ENCODE measurements at regions not wholly inside any gene's neighbourhood (a gene's known extent, or its start where the extent isn't known, plus 50 kb on each side); places are given as distances from the start of the nearest gene placed in this dataset.

DNA sequence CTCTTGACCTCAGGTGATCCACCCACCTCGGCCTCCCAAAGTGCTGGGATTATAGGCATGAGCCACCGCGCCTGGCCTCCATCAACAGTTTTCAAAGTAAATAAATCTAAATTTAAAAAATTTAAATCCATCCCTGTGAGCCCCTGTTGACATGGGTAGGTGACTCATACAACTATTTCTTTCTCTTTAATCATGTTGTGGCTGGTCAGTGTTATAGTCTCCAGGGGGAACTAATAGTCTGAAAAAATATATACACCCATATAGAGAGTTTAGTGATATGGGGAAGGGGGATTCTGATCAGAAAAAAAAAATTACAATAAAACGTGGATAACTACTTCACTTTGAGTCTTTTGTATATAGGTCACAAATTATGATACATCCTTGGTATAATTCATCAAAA, 159.2 kb downstream of the ZNF608 start:
- DNase-seq (ENCODE audit: low read depth in 1 of 2, low spot score in 1 of 2): no peak

DNA sequence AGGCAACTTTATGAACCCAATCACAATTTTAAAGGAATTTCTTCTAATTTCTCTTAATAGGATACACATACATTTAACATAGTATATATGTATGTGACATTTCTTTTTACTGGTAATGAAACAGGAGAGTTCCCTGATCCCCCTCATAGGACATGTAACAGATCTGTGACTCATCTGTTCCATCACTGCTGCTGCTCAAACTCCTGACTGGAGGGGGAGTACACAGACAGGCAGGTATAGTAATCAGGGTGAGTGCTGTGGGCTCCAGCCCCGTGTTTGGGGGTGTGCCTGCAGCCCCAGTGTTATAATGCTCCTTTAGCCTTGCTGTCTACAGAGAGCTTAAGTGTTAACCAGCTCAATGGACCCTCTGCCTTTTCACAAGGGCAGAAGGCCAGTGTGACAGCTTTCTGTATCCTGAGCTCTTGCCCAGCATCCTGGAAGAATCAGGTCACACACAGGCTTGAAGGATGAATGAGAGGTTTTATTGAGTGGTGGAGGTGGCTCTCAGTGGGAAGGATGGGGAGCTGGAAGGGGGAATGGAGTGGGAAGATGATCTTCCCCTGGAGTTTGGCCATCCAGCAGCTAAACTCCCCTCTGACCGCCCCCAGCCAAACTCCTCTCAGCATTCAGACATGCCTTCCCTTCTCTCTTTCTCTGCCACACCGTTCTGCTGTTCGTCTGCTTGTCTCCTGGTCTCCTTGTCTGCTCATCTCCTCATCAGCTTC, 161.3 kb downstream of the ZNF608 start:
- no peak for DNase-seq (ENCODE audit: low read depth in 1 of 2, low spot score in 1 of 2)

DNA sequence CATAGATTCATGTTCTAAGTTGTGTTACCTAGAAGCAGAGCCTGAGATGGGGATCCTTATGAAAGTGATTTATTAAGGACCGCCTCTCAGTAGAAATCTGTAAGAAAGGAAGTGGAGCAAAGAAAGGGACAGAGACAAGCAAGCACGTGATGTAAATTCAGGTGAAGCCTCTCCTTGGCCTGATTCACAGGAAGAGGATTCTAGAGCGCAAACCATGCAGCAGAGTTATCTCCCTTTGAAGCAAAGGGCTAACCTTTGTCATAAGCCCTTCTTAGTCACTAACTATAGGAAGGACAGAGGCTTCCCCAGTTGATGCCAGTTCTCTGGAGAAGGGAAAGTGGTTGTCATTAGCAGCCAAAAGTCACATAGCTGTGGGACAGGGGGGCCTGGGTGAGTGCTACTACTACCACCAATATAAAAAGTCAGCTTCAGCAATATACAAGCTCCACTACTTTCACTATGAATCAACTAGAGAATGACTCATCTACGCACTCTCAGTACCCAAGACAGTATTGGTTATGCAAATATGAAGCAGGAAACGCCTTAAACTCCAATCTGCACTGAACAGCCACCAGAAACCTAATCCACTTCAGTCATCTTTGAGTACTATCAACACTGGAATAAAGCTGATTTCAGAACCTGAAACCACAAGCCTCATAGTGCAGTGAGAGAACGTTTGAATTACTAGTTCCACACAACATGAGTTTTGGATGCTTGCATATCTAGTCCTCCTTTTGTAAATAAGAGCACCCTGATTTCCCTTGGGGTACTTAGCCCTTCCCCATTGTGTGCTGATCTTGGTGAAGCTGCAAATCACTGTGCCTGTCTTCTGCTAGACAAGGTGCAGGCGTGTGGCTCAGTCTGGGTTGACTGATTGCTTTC, 162.7 kb downstream of the ZNF608 start:
- no peak for DNase-seq (ENCODE audit: low read depth in 1 of 2, low spot score in 1 of 2)

DNA sequence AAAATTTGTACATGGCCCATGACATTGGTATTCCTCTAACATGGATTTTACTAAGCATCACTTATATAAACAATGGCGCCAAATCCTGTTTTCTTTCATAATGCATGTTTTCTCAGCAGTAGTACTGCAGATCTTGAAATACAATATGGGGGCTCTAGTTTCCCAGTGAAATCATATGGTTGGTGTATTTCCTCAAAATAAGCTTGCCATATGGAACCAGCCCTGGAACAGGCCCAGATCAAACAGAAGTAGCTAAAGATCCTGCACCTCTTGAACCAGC, 163.9 kb downstream of the ZNF608 start:
- no peak for DNase-seq (ENCODE audit: low read depth in 1 of 2, low spot score in 1 of 2)

DNA sequence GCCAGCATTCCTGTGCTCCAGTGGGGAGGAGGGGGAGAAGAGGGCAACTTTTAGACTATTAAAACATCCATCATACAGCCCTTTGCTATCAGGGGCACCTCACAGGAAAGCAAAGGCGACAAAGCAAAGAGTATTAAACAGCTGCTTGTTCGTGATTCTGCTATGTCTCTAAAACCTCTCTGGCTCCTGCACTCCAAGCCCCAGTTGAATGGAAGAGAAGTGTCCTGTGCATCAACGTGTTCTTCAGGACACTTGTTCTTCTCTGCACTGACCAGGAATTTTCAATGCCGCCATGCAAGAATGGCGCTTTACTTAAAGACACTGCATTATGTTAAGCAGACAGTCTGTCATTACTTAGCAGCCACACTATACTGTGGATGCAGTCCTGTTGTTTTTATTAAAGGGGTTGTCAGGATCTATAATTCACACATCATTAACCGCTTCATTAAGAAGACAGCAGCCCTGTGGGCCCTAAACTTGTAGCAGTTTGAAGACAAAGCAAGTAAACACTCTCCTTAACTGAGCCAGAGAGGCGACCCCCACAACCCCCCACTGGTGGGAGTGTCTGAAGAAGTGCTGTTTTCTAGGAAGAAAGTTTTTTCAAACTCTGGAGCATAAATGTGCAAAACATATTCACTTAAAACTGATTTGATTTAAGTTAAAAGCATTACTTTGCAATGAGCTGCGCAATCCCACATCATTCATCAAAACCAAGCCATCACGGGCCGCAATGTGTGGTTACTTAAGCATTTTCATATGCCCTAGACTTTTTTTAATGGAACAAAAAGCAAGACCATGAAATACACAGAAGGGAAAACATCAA, 164.5 kb downstream of the ZNF608 start:
- no peak for DNase-seq (ENCODE audit: low read depth in 1 of 2, low spot score in 1 of 2)

DNA sequence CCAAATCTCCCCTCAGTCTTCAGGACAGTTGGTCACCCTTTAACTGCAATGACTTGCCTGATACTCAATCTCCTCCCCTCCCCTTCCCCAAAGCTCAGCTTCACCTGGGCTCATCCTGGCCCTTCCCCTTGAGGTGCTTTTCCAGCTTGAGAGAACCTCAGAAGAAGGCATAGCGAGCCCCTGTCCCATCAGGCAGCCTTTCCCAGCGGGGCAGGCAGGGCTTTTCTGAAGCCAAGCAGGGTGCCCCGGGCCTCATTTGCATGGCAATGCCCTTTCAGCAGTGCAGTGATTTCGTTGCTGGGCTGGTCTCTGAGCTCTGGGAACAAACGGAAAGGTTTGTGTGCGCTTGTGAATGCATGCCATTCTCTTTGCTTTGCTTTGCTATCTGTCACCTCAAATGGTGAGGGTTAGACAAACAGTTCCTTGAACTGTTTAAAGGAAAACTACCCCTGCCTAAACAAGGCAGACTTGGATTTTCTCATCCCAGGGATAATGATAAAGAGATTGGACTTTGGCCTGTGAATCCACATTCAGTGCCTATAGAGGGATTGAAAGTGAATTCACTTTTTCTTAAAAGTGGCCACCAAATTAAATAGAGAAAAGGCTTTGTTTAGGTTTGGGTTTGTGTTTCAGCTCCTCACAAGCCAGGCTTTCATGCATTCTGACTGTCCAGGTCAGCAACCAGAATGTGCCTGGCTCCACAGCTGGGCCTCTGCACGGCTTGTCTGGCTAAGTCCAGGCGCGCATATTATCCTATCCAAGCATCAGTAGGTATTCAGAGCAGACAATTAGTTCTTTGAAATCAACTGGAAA, 165.3 kb downstream of the ZNF608 start:
- no peak for DNase-seq (ENCODE audit: low read depth in 1 of 2, low spot score in 1 of 2)

DNA sequence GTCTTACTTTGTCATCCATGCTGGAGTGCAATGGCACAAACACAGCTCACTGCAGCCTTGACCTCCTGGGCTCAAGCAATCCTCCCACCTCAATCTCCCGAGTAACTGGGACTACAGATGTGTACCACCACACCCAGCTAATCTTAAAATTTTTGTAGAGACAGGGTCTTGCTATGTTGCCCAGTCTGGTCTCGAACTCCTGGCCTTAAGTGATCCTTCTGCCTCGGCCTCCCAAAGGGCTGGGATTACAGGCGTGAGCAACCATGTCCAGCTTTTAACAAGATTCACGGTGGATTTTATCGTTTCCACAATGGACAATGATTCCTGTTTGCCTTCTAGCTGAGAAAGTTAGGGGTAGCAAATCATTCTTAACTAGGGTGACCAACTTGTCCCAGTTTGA, 165.9 kb downstream of the ZNF608 start:
- no peak for DNase-seq (ENCODE audit: low read depth in 1 of 2, low spot score in 1 of 2)

DNA sequence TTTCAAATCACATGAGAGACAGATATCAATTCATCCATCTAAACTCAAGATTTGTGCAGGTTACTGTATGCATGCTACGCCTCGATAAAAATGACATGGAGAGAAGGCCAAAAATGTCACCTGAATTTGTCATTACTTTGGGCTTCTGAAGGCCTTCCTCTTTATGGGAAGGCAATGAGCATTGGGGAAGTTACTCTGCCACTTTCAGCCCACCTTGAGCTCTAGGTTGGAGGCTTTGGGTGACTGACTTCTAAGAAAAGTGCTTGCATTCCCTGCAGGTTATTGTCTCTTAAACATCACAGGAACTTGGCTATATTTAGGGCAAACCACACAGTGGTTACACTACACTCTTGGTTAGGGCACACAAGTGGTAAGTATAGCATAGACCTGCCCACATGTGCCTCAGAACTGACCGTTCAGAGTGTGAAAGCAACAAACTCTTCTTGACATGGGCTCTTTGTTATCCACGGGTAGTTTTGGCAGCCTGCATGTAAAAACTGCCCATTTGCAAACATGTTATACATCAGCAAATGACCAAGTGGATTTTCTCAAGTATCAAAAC, 169.5 kb downstream of the ZNF608 start:
- no peak for DNase-seq (ENCODE audit: low read depth in 1 of 2, low spot score in 1 of 2)

DNA sequence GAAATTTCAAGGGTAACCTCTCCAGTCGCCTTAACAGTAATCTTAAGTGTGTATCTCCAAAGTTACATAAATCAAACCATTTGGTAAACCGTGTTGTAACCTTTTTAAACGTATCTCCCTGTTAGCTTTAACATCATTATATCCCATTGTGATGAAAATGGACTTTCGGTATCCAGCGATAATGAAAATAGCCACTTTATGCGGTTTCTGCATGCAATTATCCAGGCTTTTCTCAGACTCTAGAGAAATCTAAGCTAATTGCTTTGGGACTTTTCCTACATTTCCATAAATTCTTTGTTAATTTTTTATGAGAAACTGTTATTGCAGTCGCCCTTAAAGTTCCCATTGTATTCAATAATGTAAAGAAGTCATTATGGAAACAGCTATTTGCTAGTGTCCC, 170.7 kb downstream of the ZNF608 start:
- DNase-seq (ENCODE audit: low read depth in 1 of 2, low spot score in 1 of 2): no peak

DNA sequence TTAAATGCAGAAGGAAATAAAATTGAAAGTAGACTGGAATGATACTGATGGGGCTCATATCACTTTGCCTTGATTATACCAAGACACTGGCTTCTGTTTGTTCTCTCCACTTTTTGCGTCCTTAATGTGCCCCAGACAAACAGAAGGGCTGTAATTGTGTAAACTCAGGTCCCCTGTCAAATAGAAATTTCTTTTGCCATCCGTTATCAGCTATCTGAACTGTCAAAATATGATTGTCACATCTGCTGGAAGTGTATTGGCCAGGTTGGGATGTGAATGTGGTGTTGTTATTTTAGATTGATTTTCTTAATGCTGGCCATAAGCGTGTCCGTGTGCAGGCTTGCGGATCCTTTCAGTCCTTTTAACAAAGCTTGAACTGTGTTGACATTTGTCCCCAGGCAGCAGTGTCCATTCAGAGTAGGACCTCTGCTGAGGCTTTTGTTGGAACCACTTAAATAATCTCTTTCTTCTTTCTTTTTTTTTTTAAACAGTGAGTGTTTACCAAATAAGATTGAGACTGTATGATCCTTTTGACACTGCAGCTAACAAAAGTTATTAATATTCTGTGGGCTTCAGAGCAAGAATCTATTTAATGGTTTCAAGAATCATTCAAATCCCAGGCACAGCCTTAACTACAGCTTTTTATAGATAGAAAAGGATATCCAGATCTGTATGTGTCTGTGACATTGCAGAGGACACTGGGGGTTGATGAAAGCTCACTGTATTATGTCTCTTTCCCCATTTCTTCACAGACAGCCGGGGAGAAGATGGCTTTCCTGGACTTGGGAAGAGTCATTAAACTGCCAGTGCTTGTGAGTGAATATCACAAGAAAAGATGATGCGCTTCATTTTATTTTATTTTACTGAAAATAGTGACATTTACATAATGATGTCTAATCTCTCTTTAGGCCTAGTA, 171.7 kb downstream of the ZNF608 start:
- no peak for DNase-seq (ENCODE audit: low read depth in 1 of 2, low spot score in 1 of 2)

DNA sequence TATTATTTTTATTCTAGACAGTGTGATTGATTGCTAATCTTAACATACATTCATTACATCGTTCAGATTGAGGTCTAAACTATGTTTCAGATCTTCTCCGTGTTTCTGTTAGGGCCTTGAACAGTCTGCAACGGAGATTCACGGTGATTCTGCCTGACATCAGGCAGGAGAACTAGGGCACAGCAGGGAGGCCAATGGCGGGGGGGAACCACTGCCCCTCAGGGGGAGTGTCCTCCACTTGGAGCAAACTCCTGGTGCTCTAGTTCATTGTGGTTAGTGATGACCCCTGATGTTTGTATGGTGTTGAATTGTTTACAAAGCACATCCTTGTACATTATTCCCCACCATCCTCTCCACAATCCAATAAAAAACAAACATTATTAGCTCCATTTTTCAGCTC, 173.5 kb downstream of the ZNF608 start:
- no peak for DNase-seq (ENCODE audit: low read depth in 1 of 2, low spot score in 1 of 2)

DNA sequence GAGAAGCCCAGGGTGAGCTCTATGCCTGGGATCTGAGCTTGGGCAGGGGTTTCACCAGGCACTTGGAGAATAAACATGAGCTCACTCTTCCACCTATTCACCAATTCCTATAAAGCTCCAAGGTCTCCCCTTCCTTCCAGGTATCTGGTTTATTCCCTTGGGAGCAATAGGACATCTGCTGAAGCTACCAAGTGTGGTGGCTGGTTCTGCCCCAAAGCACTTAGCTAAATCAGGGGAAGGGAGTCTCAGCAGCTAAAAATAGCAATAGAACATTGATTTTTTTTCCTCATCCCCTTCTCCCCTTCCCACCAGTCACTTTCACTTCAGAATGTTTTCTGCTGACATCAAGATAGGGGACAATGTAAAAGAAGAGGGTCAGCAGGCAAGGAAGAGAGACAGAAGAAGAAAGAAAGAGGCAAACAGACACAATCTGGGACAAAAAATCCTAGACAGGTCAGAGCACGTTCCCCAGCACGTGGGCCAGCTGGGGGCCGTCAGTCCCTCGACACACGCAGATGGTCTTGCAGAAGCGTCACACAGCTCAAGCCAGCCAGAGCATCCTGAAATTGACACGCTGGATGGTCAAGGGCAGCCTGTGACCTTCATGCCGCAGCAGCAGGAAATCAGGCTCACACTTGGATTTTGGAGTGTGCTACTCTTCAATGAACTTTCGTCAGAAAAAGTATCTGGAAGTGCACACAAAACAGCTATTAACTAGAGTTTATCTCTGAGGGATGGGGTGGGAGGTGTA, 176.0 kb downstream of the ZNF608 start:
- no peak for DNase-seq (ENCODE audit: low read depth in 1 of 2, low spot score in 1 of 2)

DNA sequence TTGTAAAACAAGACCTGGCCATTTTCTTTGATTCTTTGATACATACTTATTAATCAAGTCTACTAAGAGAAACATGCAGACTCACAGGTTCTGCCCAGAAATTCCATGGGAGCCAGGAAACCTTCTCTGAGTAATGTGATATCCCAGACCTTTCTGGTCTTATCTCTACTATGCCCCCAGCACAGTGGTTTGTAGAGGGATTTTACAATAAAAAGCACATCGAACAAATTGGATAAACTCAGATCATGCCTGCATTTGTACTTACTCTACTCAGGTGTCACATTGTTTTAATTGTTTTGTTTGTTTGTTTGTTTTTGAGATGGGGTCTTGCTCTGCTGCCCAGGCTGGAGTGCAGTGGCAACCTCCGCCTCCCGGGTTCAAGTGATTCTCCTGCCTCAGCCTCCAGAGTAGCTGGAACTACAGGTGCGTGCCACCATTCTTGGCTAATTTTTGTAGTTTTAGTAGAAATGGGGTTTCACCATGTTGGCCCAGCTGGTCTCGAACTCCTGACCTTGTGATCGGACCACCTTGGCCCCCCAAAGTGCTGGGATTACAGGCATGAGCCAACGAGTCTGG, 179.5 kb downstream of the ZNF608 start:
- DNase-seq (ENCODE audit: low read depth in 1 of 2, low spot score in 1 of 2): no peak

DNA sequence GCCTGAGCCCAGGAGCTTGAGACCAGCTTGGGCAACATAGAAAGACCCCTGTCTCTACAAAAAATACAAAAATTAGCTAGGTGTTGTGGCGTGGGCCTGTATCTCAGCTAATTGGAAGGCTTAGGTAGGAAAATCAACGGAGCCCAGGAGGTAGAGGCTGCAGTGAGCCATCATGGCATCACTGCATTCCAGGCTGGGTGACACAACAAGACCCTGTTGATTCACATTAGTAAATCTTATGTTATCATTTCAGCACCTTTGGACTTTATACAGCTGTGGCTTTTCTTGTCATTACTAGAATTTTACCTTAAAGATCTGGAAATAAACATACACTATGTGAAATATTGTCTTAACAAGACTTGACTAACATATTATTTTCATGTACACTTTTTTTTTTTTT, 185.0 kb downstream of the ZNF608 start:
- DNase-seq (ENCODE audit: low read depth in 1 of 2, low spot score in 1 of 2): no peak

DNA sequence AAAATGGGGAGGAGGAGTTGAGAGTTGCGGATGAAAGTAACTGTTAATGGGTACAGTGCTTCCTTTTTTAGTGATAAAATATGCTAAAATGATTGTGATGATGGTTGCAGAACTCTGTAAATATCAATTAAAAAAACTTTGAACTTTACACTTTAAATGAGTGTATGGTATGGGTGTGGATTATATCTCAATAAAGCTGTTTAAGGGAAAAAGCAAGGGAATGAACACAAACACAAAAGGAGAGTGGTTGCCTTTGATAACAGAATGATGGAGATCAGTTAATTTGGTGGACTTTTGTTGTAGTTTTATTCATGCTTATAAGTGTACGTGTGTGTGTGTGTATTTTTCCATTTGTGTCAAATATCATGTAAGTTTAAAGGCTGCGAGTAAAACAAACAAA, 186.1 kb downstream of the ZNF608 start:
- no peak for DNase-seq (ENCODE audit: low read depth in 1 of 2, low spot score in 1 of 2)

DNA sequence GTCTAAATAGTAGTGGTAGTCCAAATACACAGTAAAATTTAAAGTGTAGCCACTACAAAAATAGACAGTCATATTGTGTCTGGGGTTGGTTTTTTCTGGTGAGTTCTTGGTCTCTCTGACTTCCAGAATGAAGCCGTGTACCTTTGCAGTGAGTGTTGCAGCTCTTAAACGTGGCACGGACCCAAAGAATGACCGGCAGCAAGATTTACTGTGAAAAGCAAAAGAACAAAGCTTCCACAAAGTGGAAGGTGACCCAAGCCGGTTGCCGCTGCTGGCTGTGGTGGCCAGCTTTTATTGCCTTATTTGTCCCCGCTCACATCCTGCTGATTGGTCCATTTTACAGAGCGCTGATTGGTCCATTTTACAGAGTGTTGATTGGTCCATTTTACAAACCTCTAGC, 188.7 kb downstream of the ZNF608 start:
- DNase-seq (ENCODE audit: low read depth in 1 of 2, low spot score in 1 of 2): no peak

DNA sequence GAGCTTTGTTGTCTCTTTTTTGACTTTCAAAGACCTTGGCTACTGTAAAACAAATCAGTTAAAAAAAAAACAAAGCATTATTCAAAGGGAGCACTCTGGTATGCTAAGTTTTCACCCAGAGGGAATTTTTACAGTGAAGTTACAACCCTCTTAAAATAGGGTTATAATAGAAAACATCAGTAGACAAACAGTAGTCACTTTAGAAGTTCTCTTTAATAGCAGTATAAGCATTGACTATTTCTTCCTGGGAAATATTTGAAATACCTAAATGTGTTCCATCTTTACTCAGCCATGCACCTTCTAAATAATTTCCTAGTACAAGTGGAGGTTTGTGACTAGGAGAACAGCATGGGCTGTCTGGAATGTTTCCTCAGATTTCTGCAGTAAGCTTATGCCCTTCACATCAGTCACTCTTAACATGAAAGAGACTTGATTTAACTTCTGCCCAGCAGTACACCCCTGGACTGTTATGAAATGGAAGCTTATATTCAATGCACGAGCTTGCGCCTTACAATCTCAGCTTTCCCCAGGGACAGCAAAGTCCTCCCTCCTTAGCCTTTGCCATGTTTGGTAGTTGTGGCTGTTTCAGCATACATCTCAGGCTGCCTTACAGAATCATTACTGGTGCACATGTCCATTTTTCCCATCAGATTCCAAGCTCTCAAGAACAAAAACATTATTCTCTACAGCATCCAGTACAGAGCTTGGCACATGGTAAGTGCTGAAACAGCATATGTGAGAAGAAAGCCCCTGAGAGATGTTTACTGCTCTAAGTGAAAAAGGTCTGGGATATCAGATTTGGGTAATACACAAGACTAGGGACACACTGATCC, 191.5 kb downstream of the ZNF608 start:
- no peak for DNase-seq (ENCODE audit: low read depth in 1 of 2, low spot score in 1 of 2)

DNA sequence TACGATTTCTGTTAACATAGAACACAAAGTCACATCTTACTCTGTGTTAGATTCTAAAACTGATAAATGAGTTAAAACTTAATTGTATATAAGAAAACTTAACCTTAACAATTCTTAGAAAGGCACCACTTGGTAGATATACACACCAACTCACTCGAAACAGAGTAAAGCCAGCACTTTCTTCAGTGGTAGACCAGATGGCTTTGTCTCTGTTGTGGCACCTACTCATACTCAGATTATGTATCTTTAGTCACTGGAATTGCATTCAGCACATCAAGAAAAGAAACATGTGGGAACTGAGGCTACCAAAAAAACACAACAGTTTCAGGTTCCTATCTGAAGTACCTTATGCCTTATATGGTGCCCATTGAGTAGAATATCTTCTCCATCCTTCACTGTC, 192.5 kb downstream of the ZNF608 start:
- no peak for DNase-seq (ENCODE audit: low read depth in 1 of 2, low spot score in 1 of 2)

Measured in activated T-helper 1 cell treated with anti-CD3 and anti-CD28 coated beads, Interleukin-2, amount 50 U/mL, for 16 hours (primary cell).